Mammary epithelial cell (primary cell): ENCODE measurements at regions not wholly inside any gene's neighbourhood (a gene's known extent, or its start where the extent isn't known, plus 50 kb on each side); places are given as distances from the start of the nearest gene placed in this dataset.

Experiments
- CTCF ChIP-seq, 2 donors: IDR thresholded peaks in 1 of 2; conservative IDR thresholded peaks in 1 of 2; 2 replicates each; pipeline ENCODE4 v1.5.1; 2011 to 2012; ENCODE audit warnings: inconsistent platforms in 2 of 2, low read length in 2 of 2, mild to moderate bottlenecking in 2 of 2, control low read depth in 1 of 2, low read depth in 1 of 2; ENCODE audit not compliant: insufficient read depth in 1 of 2; ENCODE audit errors: extremely low read depth in 1 of 2
- EZH2 ChIP-seq: IDR thresholded peaks from 2 replicates; pipeline ENCODE4 v1.6.1; 2012; ENCODE audit warnings: low read length, inconsistent platforms, borderline replicate concordance

GRCh38 chr2:156769802-156770201, 333.6 kb downstream of the GPD2 start:
- TF ChIP-seq CTCF (conservative IDR thresholded peaks at IDR 0.05 in 1 of 2, IDR thresholded peaks at IDR 0.05 in 1 of 2; ENCODE audit: extremely low read depth in 1 of 2, insufficient read depth in 1 of 2, low read depth in 1 of 2, low read length in 2 of 2) = no peak
- TF ChIP-seq EZH2 = no peak
